Uterus (tissue), 3 donors: ENCODE measurements at regions not wholly inside any gene's neighbourhood (a gene's known extent, or its start where the extent isn't known, plus 50 kb on each side); places are given as distances from the start of the nearest gene placed in this dataset.

Experiments used
- DNase-seq, 2 donors: peaks; one replicate each; pipeline ENCODE4 v3.0.0-alpha.2; 2019 to 2020
- H3K27ac ChIP-seq, 2 donors: fragments of 200-600 bp; sonication (generic); 1 replicate in 1 of 2; 2 replicates in 1 of 2; pipeline ENCODE4 v1.5.1; 2016 to 2018
- H3K27me3 ChIP-seq, 2 donors: fragments of 200-600 bp; sonication (generic); one replicate each; pipeline ENCODE4 v1.5.1; 2018 to 2019; ENCODE audit warnings: control low read depth in 1 of 2
- H3K36me3 ChIP-seq, 2 donors: fragments of 200-600 bp; sonication (generic); one replicate each; pipeline ENCODE4 v1.5.1; 2019; ENCODE audit warnings: control low read depth in 1 of 2
- H3K4me1 ChIP-seq, 2 donors: fragments of 200-600 bp; sonication (generic); one replicate each; pipeline ENCODE4 v1.5.1; 2018 to 2019; ENCODE audit warnings: control low read depth in 1 of 2
- H3K4me3 ChIP-seq, 2 donors: fragments of 200-600 bp; sonication (generic); 1 replicate in 1 of 2; 2 replicates in 1 of 2; pipeline ENCODE4 v1.5.1; 2018 to 2019; ENCODE audit warnings: mild to moderate bottlenecking in 1 of 2
- H3K9me3 ChIP-seq, 2 donors: fragments of 200-600 bp; sonication (generic); one replicate each; pipeline ENCODE4 v1.5.1; 2019; ENCODE audit warnings: control low read depth in 1 of 2
- CTCF ChIP-seq, 4 experiments: fragments of 200-600 bp in 2 of 4; fragments of 450-650 bp in 2 of 4; sonication (generic) in 2 of 4; IDR thresholded peaks; one replicate each; pipeline ENCODE4 v1.5.1; 2016 to 2019; ENCODE audit warnings: antibody characterized with exemption in 4 of 4, mild to moderate bottlenecking in 2 of 4, moderate library complexity in 1 of 4
- POLR2A ChIP-seq, 2 donors: fragments of 450-650 bp; IDR thresholded peaks; one replicate each; pipeline ENCODE4 v1.6.1; 2016; ENCODE audit warnings: antibody characterized with exemption in 2 of 2, mild to moderate bottlenecking in 1 of 2, moderate library complexity in 1 of 2
- intact Hi-C: fragments of 100-400 bp; cut with DNase I; formaldehyde crosslinking; loops from one replicate; pipeline ENCODE4 v1.15.1; 2023; ENCODE audit warnings: low total_unique reads
- donor health status: DM: yes; HTN: yes; CAD: no.

- no peaks in the 10 kb centered on the region for H3K9me3 ChIP-seq
- no peaks in the 10 kb centered on the region for H3K4me1 ChIP-seq
- intact Hi-C loops = no loop called here
- no peak for DNase-seq
- no peaks in the 10 kb centered on the region for H3K36me3 ChIP-seq
- H3K4me3 ChIP-seq = no peak overlapping the region
- H3K27me3 ChIP-seq = no peaks in the 10 kb centered on the region
- TF ChIP-seq POLR2A (IDR thresholded peaks at IDR 0.05) (no peak), CTCF (IDR thresholded peaks at IDR 0.05) (no peak)
- H3K27ac ChIP-seq = no peak overlapping the region
Observed at GRCh38 chr5:111972080-111972479, 215.1 kb upstream of the NREP start.

- intact Hi-C loops = no loop called here
- Histone ChIP-seq H3K4me1 (no peaks in the 10 kb centered on the region), H3K27ac (no peak overlapping the region)
Observed at GRCh38 chr5:111968459-111968858, 211.5 kb upstream of the NREP start.

GRCh38 chr5:111967463-111967862 lies 210.5 kb upstream of the NREP start:
- intact Hi-C loops = no loop called here
- Histone ChIP-seq H3K4me3 (no peak overlapping the region), H3K27me3 (no peaks in the 10 kb centered on the region), H3K9me3 (no peaks in the 10 kb centered on the region), H3K27ac (no peak overlapping the region), H3K36me3 (no peaks in the 10 kb centered on the region), H3K4me1 (no peaks in the 10 kb centered on the region)
- TF ChIP-seq CTCF (IDR thresholded peaks at IDR 0.05) (no peak), POLR2A (IDR thresholded peaks at IDR 0.05) (no peak)
- no peak for DNase-seq

More at GRCh38 chr5:111968459-111968858, 211.5 kb upstream of the NREP start:
- TF ChIP-seq CTCF (IDR thresholded peaks at IDR 0.05) = no peak
- DNase-seq = no peak
- Histone ChIP-seq H3K4me3 (no peak overlapping the region), H3K27me3 (no peaks in the 10 kb centered on the region), H3K36me3 (no peaks in the 10 kb centered on the region), H3K9me3 (no peaks in the 10 kb centered on the region)

- DNase-seq = no peak
- H3K9me3 ChIP-seq = no peaks in the 10 kb centered on the region
- TF ChIP-seq CTCF (IDR thresholded peaks at IDR 0.05) = no peak
- TF ChIP-seq POLR2A (IDR thresholded peaks at IDR 0.05) = no peak
- no peaks in the 10 kb centered on the region for H3K36me3 ChIP-seq
- no peaks in the 10 kb centered on the region for H3K27me3 ChIP-seq
- H3K4me3 ChIP-seq = no peak overlapping the region
- intact Hi-C loops = no loop called here
- no peaks in the 10 kb centered on the region for H3K4me1 ChIP-seq
- H3K27ac ChIP-seq = no peak overlapping the region
Observed at GRCh38 chr5:111966290-111966689, 209.3 kb upstream of the NREP start.

GRCh38 chr5:111963555-111963954 lies 206.6 kb upstream of the NREP start:
- DNase-seq = no peak
- intact Hi-C loops = no loop called here
- no peak overlapping the region for H3K4me3 ChIP-seq
- no peaks in the 10 kb centered on the region for H3K4me1 ChIP-seq
- H3K9me3 ChIP-seq = no peaks in the 10 kb centered on the region
- H3K27ac ChIP-seq = no peak overlapping the region
- no peaks in the 10 kb centered on the region for H3K27me3 ChIP-seq
- TF ChIP-seq CTCF (IDR thresholded peaks at IDR 0.05) (no peak), POLR2A (IDR thresholded peaks at IDR 0.05) (no peak)
- H3K36me3 ChIP-seq = no peaks in the 10 kb centered on the region
